Right cardiac atrium (tissue), 5 donors: ENCODE measurements at regions not wholly inside any gene's neighbourhood (a gene's known extent, or its start where the extent isn't known, plus 50 kb on each side); places are given as distances from the start of the nearest gene placed in this dataset.
"Not testable (repeated sequence)": the region's sequence is repeated elsewhere in the genome, so short reads cannot be mapped to it uniquely, and the experiment has no call there.

Source experiments
- ATAC-seq, 2 donors: fragments of 200-7000 bp; cut with Tn5 transposase; one replicate each; pipeline versions ENCODE4 v1.8.0 to v1.9.1; 2020; ENCODE audit warnings: moderate library complexity in 2 of 2, mild to moderate bottlenecking in 1 of 2
- DNase-seq, 3 donors: peaks; one replicate each; pipeline ENCODE4 v3.0.0-alpha.2; 2020
- H3K27ac ChIP-seq: one replicate; pipeline ENCODE4 v1.5.1; 2013; ENCODE audit warnings: mild to moderate bottlenecking, low read length, control low read depth, moderate library complexity
- H3K27me3 ChIP-seq: one replicate; pipeline ENCODE4 v1.6.1; 2013; ENCODE audit not compliant: control insufficient read depth, insufficient read depth
- H3K4me1 ChIP-seq: one replicate; pipeline ENCODE4 v1.6.1; 2013; ENCODE audit warnings: low read length; ENCODE audit not compliant: control insufficient read depth, insufficient read depth
- H3K4me3 ChIP-seq: one replicate; pipeline ENCODE4 v1.5.1; 2013; ENCODE audit warnings: low read length, control low read depth
- H3K9me3 ChIP-seq: one replicate; pipeline ENCODE4 v1.6.1; 2013; ENCODE audit warnings: low read length; ENCODE audit not compliant: control insufficient read depth
- WGBS: extraction: QIAGEN DNeasy Blood & Tissue Kit; methylation state at CpG from one replicate; pipeline ENCODE4 v1.1.7; 2013; 5-methylcytosine and 5-hydroxymethylcytosine counted together
- intact Hi-C, 4 donors: fragments of 100-400 bp; cut with DNase I; formaldehyde crosslinking; loops; one replicate each; pipeline versions ENCODE4 v1.11.0 to v1.14.0; 2022 to 2023
- donor health status: healthy with polysubstance abuse.
- donor health status: DM: no; HTN: yes; CAD: no.
- donor health status: DM: no; HTN: no; CAD: no.
- donor health status: DM: no; HTN: yes; CAD: no; lungs with severe emphysema.
- donor health status: DM: yes; HTN: yes; CAD: no.

DNA sequence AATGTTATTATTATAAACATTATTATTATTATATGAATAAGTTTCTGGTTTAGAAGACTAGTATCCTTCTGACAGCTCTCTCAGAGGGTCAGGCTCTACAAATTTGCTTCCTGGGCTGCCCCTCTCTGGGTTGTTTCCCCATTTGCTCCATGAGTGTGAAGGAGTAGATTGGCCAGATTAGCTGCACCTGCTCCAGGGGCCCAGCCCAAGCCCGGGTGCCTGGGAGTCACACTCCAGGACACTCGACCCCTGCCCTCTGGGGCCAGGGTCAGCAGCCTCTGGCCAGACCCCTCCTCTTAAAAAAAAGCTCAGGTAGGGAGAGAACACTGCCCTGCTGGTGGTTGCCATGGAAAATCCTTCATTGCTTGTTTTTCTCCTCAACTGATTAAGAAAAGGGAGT is 169.0 kb upstream of the FOXD4L5 start:
- 63% methylated on average over 2 of the region's 2 CpGs for WGBS
- DNase-seq, H3K27ac ChIP-seq, intact Hi-C loops, H3K9me3 ChIP-seq, H3K4me1 ChIP-seq, ATAC-seq, H3K4me3 ChIP-seq, H3K27me3 ChIP-seq: not testable (repeated sequence)

GRCh38 chr9:65449886-65450610 is 165.0 kb upstream of the FOXD4L5 start:
- not testable (repeated sequence) for H3K4me3 ChIP-seq, ATAC-seq

DNA sequence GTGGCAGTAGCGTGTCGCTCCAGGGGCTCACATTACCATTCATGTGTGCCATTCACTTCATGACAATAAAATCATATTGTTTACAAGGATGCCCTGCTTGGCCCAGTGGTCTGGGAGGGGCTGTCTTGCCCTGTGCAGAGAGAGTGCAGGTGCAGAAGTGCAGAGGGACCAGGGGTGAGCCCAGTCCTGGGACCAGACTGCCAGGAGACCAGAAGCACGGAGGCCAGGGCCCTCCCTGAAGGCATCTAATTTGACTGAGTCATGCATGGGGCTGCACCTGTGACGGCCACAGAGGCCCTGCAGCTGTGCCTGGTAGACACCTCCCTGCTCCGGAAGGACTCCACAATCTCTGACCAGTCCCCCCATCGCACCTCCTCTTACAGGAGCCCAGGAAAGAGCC is 164.4 kb upstream of the FOXD4L5 start:
- no peaks in the 10 kb centered on the region for H3K27me3 ChIP-seq
- WGBS, result 69% methylated on average over 6 of the region's 6 CpGs
- DNase-seq, result no peak
- H3K9me3 ChIP-seq, result no peaks in the 10 kb centered on the region
- ATAC-seq, result no peak
- intact Hi-C loops, result no loop called here
- H3K27ac ChIP-seq, result no peak overlapping the region
- H3K4me3 ChIP-seq, result no peak overlapping the region
- H3K4me1 ChIP-seq, result no peaks in the 10 kb centered on the region

More at GRCh38 chr9:65449886-65450610, 165.0 kb upstream of the FOXD4L5 start:
- DNase-seq, H3K27ac ChIP-seq, H3K4me1 ChIP-seq, H3K27me3 ChIP-seq, H3K9me3 ChIP-seq, intact Hi-C loops: not testable (repeated sequence)
- WGBS, result 66% methylated on average over 12 of the region's 12 CpGs

- WGBS, result 73% methylated on average over 7 of the region's 7 CpGs
Observed at GRCh38 chr9:65447146-65447545, 162.1 kb upstream of the FOXD4L5 start.

DNA sequence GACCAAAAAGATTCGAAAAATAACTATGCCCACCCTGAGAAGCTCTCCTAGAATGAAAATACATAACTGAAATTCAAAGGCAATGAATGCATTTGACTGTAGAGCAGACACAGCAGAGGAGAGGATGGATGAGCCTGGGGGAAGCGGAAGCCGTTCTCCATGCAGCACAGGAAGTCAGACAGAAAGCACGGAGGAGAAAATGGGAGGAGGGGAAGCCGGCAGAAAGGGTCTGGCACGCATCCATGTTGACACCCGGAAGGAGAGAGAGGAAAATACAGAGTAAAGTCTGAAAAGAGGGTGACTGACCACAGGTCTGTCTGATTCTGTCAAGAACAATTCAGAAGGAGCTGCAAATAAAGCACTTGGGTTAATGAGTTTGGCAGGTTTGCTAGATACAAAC is 161.0 kb upstream of the FOXD4L5 start:
- intact Hi-C loops, H3K27ac ChIP-seq, H3K9me3 ChIP-seq, ATAC-seq, H3K27me3 ChIP-seq, DNase-seq, H3K4me3 ChIP-seq, H3K4me1 ChIP-seq: not testable (repeated sequence)
- 78% methylated on average over 7 of the region's 7 CpGs for WGBS

More at GRCh38 chr9:65447146-65447545, 162.1 kb upstream of the FOXD4L5 start:
- H3K27ac ChIP-seq, H3K9me3 ChIP-seq, DNase-seq, H3K4me1 ChIP-seq, H3K27me3 ChIP-seq, H3K4me3 ChIP-seq, intact Hi-C loops, ATAC-seq: not testable (repeated sequence)

- ATAC-seq (no peak), DNase-seq (no peak)
- Histone ChIP-seq H3K27ac (no peak overlapping the region), H3K9me3 (no peaks in the 10 kb centered on the region), H3K4me1 (no peaks in the 10 kb centered on the region), H3K4me3 (no peak overlapping the region), H3K27me3 (no peaks in the 10 kb centered on the region)
- intact Hi-C loops, result no loop called here
- 71% methylated on average over 8 of the region's 8 CpGs for WGBS
Observed at GRCh38 chr9:65444943-65445342, 159.9 kb upstream of the FOXD4L5 start.

DNA sequence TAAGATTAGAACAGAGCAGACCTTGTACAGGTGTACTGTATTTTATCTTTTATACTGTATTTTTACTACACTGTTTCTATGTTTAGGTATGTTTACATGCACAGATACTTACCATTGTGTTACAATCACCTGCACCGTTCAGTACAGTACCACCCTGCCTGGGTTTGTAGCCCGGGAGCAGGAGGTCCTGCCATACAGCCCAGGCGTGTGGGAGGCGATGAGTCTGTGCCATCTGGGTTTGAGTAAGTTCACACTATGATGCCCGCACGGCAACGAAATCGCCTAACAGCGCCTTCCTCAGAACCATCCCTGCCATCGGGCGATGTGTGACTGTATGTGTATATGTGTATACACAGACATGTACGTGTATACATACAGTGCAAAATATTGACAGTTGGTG is 157.1 kb upstream of the FOXD4L5 start:
- ATAC-seq, H3K9me3 ChIP-seq, intact Hi-C loops, H3K4me3 ChIP-seq, H3K27me3 ChIP-seq, H3K4me1 ChIP-seq, DNase-seq, H3K27ac ChIP-seq: not testable (repeated sequence)
- 91% methylated on average over 11 of the region's 12 CpGs for WGBS

- H3K9me3 ChIP-seq, H3K27me3 ChIP-seq, H3K4me1 ChIP-seq, ATAC-seq, DNase-seq, H3K4me3 ChIP-seq, intact Hi-C loops, H3K27ac ChIP-seq: not testable (repeated sequence)
- 84% methylated on average over 10 of the region's 10 CpGs for WGBS
Observed at GRCh38 chr9:65441324-65441920, 156.4 kb upstream of the FOXD4L5 start.

- Histone ChIP-seq H3K27me3 (no peaks in the 10 kb centered on the region), H3K27ac (no peak overlapping the region), H3K4me1 (no peaks in the 10 kb centered on the region), H3K4me3 (no peak overlapping the region), H3K9me3 (no peaks in the 10 kb centered on the region)
- no peak for ATAC-seq
- WGBS, result 68% methylated on average over 2 of the region's 2 CpGs
- intact Hi-C loops, result no loop called here
- no peak for DNase-seq
Observed at GRCh38 chr9:65437724-65438123, 152.7 kb upstream of the FOXD4L5 start.

DNA sequence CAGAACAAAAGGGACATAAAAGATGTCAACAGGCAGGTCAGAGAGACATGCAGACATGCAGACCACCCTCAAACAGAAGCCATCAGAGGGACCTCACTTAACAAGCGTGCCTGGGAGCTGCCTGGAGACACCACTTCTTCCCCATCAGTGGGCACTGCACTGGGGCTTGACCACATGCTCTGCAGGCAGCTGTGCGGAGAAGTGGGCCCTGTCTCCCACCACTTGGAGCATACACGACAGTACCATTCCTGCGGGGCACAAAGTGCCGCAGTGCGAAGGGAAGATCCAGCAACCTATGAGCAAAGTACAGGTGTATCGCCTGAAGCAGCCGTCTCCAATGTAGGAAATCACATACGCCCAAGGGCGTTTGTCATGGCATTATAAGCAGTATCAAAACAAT is 150.5 kb upstream of the FOXD4L5 start:
- ATAC-seq, result no peak
- WGBS, result 85% methylated on average over 10 of the region's 10 CpGs
- no peaks in the 10 kb centered on the region for H3K27me3 ChIP-seq
- H3K4me3 ChIP-seq, result no peak overlapping the region
- no peaks in the 10 kb centered on the region for H3K9me3 ChIP-seq
- H3K27ac ChIP-seq, result no peak overlapping the region
- intact Hi-C loops, result no loop called here
- DNase-seq, result no peak
- H3K4me1 ChIP-seq, result no peaks in the 10 kb centered on the region

GRCh38 chr9:65432722-65433323 is 147.8 kb upstream of the FOXD4L5 start:
- intact Hi-C loops, result no loop called here
- 88% methylated on average over 6 of the region's 6 CpGs for WGBS
- H3K27ac ChIP-seq, result no peak overlapping the region

More at GRCh38 chr9:65432722-65433323, 147.8 kb upstream of the FOXD4L5 start:
- Histone ChIP-seq H3K27me3 (no peaks in the 10 kb centered on the region), H3K4me3 (no peak overlapping the region), H3K9me3 (no peaks in the 10 kb centered on the region), H3K4me1 (no peaks in the 10 kb centered on the region)
- no peak for DNase-seq
- ATAC-seq, result no peak
